NCI-H510A (cell line): ENCODE measurements at regions not wholly inside any gene's neighbourhood (a gene's known extent, or its start where the extent isn't known, plus 50 kb on each side); places are given as distances from the start of the nearest gene placed in this dataset.
"Not testable (repeated sequence)": the region's sequence is repeated elsewhere in the genome, so short reads cannot be mapped to it uniquely, and the experiment has no call there.

Experiments
- DNase-seq: peaks from one replicate; lab custom pipeline; 2025; lab: John Stamatoyannopoulos, UW

- no peak for DNase-seq
Measured at GRCh38 chr1:83090195-83090594, 908.7 kb downstream of the TTLL7 start.

GRCh38 chr1:83087851-83088250 is 911.1 kb downstream of the TTLL7 start:
- no peak for DNase-seq

- DNase-seq, result no peak
Measured at GRCh38 chr1:83086986-83087512, 911.9 kb downstream of the TTLL7 start.

- DNase-seq, result no peak
Measured at GRCh38 chr1:83086346-83086745, 912.6 kb downstream of the TTLL7 start.

GRCh38 chr1:83083589-83084224 is 915.2 kb downstream of the TTLL7 start:
- no peak for DNase-seq

- DNase-seq, result no peak
Measured at GRCh38 chr1:83077411-83077810, 921.5 kb downstream of the TTLL7 start.

- DNase-seq, result no peak
Measured at GRCh38 chr1:83075107-83075506, 923.8 kb downstream of the TTLL7 start.

- no peak for DNase-seq
Measured at GRCh38 chr1:83067954-83068353, 931.0 kb downstream of the TTLL7 start.

- DNase-seq, result no peak
Measured at GRCh38 chr1:83065952-83066727, 932.8 kb downstream of the TTLL7 start.

GRCh38 chr1:83064589-83065242 is 934.2 kb downstream of the TTLL7 start:
- DNase-seq, result no peak

- no peak for DNase-seq
Measured at GRCh38 chr1:83060651-83061390, 938.1 kb downstream of the TTLL7 start.

GRCh38 chr1:83060221-83060620 is 938.7 kb downstream of the TTLL7 start:
- no peak for DNase-seq

- no peak for DNase-seq
Measured at GRCh38 chr1:83058327-83058726, 940.6 kb downstream of the TTLL7 start.

GRCh38 chr1:83055391-83056170 is 943.4 kb downstream of the TTLL7 start:
- no peak for DNase-seq

- no peak for DNase-seq
Measured at GRCh38 chr1:83053446-83053845, 945.5 kb downstream of the TTLL7 start.

GRCh38 chr1:83052865-83053264 is 946.1 kb downstream of the TTLL7 start:
- no peak for DNase-seq

GRCh38 chr1:83051053-83051452 is 947.9 kb downstream of the TTLL7 start:
- DNase-seq, result not testable (repeated sequence)

- no peak for DNase-seq
Measured at GRCh38 chr1:83043244-83043643, 955.7 kb downstream of the TTLL7 start.

- not testable (repeated sequence) for DNase-seq
Measured at GRCh38 chr1:83039091-83039490, 959.8 kb downstream of the TTLL7 start.

GRCh38 chr1:83034851-83035250 is 964.1 kb downstream of the TTLL7 start:
- DNase-seq, result no peak

GRCh38 chr1:83033682-83034081 is 965.2 kb downstream of the TTLL7 start:
- DNase-seq, result no peak
